ENCODE measurements at regions not wholly inside any gene's neighbourhood (a gene's known extent, or its start where the extent isn't known, plus 50 kb on each side); places are given as distances from the start of the nearest gene placed in this dataset.

DNA sequence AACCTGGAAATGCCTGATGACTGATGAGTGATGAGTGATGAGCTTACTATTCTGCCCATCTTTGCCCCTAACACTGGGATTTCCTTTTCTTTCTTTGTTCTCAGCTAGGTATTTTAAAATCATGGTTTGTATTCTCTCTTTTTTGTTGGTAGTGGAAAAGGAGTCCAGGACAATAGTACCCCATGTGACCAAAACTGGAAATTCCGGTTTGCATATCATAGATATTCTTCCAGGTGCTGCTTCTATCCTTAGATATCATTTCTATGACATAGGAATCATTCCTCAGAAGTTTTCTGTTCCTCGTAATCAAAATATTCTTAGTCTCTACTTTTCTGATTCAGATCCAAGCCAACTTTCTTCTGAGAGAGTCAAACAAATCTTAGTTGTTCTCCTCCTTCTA is 320.5 kb upstream of the TET2 start (continued):
- TF ChIP-seq NANOG (IDR thresholded peaks at IDR 0.05; ENCODE audit: borderline replicate concordance) (no peak), EZH2phosphoT487 (IDR thresholded peaks at IDR 0.05; ENCODE audit: unreplicated experiment) (no peak), STAT1 (IDR thresholded peaks at IDR 0.05; ENCODE audit: unreplicated experiment) (no peak)

DNA sequence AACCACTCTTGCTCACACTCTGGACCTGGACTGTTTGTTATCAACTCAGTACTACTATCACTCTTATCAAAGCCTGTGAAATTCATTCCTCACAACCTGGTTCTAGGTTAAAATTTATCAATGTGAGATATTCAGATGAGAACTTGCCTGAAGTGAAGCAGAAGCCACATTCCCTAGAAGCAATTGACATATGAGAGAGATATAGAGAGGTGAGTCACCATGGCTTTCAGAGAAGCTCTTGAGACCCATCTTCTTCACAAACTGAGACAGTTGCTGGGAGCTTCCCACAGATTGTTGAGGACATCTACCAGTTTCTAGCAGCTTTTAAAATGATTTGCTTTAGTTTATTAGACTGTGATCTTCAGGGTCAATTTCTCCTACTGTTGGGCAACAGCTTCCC is 316.9 kb upstream of the TET2 start:
- Histone ChIP-seq H2AFZ (no peak overlapping the region), H3K36me3 (ENCODE audit: insufficient read depth) (no peaks in the 10 kb centered on the region), H4K20me1 (replicated peaks; ENCODE audit: insufficient read depth) (no peaks in the 10 kb centered on the region), H3K9me2 (ENCODE audit: insufficient read depth) (no peaks in the 10 kb centered on the region), H3K4me3 (no peak overlapping the region), H3K27ac (ENCODE audit: low read depth) (no peak overlapping the region), H3K27me3 (ENCODE audit: insufficient read depth) (no peaks in the 10 kb centered on the region), H3F3A (replicated peaks; ENCODE audit: low read depth) (no peaks in the 10 kb centered on the region), H3K4me2 (no peak overlapping the region), H3K79me2 (replicated peaks; ENCODE audit: insufficient read depth) (no peaks in the 10 kb centered on the region), H3K4me1 (ENCODE audit: insufficient read depth) (no peaks in the 10 kb centered on the region)
- Mint-ChIP-seq H3K4me1 (peaks cover 9% of the 10 kb centered on the region; the same call in 1 of the 3 replicates), H3K4me3 (no peak overlapping the region), H3K27ac (no peak overlapping the region), H3K36me3 (ENCODE audit: low read depth) (no peaks in the 10 kb centered on the region), H3K27me3 (ENCODE audit: insufficient read depth, low read depth, poor library complexity) (no peaks in the 10 kb centered on the region), H3K9me3 (no peaks in the 10 kb centered on the region)
- ATAC-seq: no peak
- no peak for TF ChIP-seq ZNF114 (CRISPR knock-in tag; IDR thresholded peaks at IDR 0.05)
- no peak for TF ChIP-seq ZNF331 (CRISPR knock-in tag; IDR thresholded peaks at IDR 0.05; ENCODE audit: low read depth)
- no peak for TF ChIP-seq STAT1 (IDR thresholded peaks at IDR 0.05; ENCODE audit: unreplicated experiment)
- no peak for TF ChIP-seq EZH2phosphoT487 (IDR thresholded peaks at IDR 0.05; ENCODE audit: unreplicated experiment)
- TF ChIP-seq NANOG (IDR thresholded peaks at IDR 0.05; ENCODE audit: borderline replicate concordance): no peak
- no peak for TF ChIP-seq EZH2 (IDR thresholded peaks at IDR 0.05; ENCODE audit: low read depth, unreplicated experiment)
- TF ChIP-seq, protein P1, sequence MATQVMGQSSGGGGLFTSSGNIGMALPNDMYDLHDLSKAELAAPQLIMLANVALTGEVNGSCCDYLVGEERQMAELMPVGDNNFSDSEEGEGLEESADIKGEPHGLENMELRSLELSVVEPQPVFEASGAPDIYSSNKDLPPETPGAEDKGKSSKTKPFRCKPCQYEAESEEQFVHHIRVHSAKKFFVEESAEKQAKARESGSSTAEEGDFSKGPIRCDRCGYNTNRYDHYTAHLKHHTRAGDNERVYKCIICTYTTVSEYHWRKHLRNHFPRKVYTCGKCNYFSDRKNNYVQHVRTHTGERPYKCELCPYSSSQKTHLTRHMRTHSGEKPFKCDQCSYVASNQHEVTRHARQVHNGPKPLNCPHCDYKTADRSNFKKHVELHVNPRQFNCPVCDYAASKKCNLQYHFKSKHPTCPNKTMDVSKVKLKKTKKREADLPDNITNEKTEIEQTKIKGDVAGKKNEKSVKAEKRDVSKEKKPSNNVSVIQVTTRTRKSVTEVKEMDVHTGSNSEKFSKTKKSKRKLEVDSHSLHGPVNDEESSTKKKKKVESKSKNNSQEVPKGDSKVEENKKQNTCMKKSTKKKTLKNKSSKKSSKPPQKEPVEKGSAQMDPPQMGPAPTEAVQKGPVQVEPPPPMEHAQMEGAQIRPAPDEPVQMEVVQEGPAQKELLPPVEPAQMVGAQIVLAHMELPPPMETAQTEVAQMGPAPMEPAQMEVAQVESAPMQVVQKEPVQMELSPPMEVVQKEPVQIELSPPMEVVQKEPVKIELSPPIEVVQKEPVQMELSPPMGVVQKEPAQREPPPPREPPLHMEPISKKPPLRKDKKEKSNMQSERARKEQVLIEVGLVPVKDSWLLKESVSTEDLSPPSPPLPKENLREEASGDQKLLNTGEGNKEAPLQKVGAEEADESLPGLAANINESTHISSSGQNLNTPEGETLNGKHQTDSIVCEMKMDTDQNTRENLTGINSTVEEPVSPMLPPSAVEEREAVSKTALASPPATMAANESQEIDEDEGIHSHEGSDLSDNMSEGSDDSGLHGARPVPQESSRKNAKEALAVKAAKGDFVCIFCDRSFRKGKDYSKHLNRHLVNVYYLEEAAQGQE (IDR thresholded peaks at IDR 0.05; ENCODE audit: unreplicated experiment): no peak
- TF ChIP-seq, protein P2, sequence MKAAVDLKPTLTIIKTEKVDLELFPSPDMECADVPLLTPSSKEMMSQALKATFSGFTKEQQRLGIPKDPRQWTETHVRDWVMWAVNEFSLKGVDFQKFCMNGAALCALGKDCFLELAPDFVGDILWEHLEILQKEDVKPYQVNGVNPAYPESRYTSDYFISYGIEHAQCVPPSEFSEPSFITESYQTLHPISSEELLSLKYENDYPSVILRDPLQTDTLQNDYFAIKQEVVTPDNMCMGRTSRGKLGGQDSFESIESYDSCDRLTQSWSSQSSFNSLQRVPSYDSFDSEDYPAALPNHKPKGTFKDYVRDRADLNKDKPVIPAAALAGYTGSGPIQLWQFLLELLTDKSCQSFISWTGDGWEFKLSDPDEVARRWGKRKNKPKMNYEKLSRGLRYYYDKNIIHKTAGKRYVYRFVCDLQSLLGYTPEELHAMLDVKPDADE (IDR thresholded peaks at IDR 0.05): no peak
- TF ChIP-seq, protein P3, sequence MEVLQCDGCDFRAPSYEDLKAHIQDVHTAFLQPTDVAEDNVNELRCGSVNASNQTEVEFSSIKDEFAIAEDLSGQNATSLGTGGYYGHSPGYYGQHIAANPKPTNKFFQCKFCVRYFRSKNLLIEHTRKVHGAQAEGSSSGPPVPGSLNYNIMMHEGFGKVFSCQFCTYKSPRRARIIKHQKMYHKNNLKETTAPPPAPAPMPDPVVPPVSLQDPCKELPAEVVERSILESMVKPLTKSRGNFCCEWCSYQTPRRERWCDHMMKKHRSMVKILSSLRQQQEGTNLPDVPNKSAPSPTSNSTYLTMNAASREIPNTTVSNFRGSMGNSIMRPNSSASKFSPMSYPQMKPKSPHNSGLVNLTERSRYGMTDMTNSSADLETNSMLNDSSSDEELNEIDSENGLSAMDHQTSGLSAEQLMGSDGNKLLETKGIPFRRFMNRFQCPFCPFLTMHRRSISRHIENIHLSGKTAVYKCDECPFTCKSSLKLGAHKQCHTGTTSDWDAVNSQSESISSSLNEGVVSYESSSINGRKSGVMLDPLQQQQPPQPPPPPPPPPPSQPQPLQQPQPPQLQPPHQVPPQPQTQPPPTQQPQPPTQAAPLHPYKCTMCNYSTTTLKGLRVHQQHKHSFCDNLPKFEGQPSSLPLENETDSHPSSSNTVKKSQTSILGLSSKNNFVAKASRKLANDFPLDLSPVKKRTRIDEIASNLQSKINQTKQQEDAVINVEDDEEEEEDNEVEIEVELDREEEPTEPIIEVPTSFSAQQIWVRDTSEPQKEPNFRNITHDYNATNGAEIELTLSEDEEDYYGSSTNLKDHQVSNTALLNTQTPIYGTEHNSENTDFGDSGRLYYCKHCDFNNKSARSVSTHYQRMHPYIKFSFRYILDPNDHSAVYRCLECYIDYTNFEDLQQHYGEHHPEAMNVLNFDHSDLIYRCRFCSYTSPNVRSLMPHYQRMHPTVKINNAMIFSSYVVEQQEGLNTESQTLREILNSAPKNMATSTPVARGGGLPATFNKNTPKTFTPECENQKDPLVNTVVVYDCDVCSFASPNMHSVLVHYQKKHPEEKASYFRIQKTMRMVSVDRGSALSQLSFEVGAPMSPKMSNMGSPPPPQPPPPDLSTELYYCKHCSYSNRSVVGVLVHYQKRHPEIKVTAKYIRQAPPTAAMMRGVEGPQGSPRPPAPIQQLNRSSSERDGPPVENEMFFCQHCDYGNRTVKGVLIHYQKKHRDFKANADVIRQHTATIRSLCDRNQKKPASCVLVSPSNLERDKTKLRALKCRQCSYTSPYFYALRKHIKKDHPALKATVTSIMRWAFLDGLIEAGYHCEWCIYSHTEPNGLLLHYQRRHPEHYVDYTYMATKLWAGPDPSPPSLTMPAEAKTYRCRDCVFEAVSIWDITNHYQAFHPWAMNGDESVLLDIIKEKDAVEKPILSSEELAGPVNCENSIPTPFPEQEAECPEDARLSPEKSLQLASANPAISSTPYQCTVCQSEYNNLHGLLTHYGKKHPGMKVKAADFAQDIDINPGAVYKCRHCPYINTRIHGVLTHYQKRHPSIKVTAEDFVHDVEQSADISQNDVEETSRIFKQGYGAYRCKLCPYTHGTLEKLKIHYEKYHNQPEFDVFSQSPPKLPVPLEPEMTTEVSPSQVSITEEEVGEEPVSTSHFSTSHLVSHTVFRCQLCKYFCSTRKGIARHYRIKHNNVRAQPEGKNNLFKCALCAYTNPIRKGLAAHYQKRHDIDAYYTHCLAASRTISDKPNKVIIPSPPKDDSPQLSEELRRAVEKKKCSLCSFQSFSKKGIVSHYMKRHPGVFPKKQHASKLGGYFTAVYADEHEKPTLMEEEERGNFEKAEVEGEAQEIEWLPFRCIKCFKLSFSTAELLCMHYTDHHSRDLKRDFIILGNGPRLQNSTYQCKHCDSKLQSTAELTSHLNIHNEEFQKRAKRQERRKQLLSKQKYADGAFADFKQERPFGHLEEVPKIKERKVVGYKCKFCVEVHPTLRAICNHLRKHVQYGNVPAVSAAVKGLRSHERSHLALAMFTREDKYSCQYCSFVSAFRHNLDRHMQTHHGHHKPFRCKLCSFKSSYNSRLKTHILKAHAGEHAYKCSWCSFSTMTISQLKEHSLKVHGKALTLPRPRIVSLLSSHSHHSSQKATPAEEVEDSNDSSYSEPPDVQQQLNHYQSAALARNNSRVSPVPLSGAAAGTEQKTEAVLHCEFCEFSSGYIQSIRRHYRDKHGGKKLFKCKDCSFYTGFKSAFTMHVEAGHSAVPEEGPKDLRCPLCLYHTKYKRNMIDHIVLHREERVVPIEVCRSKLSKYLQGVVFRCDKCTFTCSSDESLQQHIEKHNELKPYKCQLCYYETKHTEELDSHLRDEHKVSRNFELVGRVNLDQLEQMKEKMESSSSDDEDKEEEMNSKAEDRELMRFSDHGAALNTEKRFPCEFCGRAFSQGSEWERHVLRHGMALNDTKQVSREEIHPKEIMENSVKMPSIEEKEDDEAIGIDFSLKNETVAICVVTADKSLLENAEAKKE (CRISPR knock-in tag; IDR thresholded peaks at IDR 0.05): no peak
- no peak for TF ChIP-seq POLR2AphosphoS5 (IDR thresholded peaks at IDR 0.05; ENCODE audit: low read depth)
- TF ChIP-seq JUNB (IDR thresholded peaks at IDR 0.05; ENCODE audit: unreplicated experiment): no peak
- TF ChIP-seq, protein P4, sequence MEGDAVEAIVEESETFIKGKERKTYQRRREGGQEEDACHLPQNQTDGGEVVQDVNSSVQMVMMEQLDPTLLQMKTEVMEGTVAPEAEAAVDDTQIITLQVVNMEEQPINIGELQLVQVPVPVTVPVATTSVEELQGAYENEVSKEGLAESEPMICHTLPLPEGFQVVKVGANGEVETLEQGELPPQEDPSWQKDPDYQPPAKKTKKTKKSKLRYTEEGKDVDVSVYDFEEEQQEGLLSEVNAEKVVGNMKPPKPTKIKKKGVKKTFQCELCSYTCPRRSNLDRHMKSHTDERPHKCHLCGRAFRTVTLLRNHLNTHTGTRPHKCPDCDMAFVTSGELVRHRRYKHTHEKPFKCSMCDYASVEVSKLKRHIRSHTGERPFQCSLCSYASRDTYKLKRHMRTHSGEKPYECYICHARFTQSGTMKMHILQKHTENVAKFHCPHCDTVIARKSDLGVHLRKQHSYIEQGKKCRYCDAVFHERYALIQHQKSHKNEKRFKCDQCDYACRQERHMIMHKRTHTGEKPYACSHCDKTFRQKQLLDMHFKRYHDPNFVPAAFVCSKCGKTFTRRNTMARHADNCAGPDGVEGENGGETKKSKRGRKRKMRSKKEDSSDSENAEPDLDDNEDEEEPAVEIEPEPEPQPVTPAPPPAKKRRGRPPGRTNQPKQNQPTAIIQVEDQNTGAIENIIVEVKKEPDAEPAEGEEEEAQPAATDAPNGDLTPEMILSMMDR (conservative IDR thresholded peaks at IDR 0.05; ENCODE audit: low read depth in 2 of 2): no peak
- no peak for DNase-seq (ENCODE audit: low spot score)
